ENCODE measurements at regions not wholly inside any gene's neighbourhood (a gene's known extent, or its start where the extent isn't known, plus 50 kb on each side); places are given as distances from the start of the nearest gene placed in this dataset.

- Mint-ChIP-seq H3K9me3 (no peaks in the 10 kb centered on the region), H3K4me3 (no peak overlapping the region)
These were observed 72.6 kb upstream of the TOMM7 start for GRCh38 chr7:22895140-22895827.

GRCh38 chr7:22894546-22894945, 71.9 kb upstream of the TOMM7 start:
- Mint-ChIP-seq H3K36me3 (ENCODE audit: low read depth) (peaks cover 1% of the 10 kb centered on the region), H3K4me3 (no peak overlapping the region), H3K4me1 (ENCODE audit: low read depth) (peaks cover 17% of the 10 kb centered on the region), H3K27me3 (ENCODE audit: low read depth) (peaks cover 3% of the 10 kb centered on the region), H3K9me3 (no peaks in the 10 kb centered on the region), H3K27ac (no peak overlapping the region)

More at GRCh38 chr7:22895140-22895827, 72.6 kb upstream of the TOMM7 start:
- no peaks in the 10 kb centered on the region for H3K36me3 Mint-ChIP-seq (ENCODE audit: low read depth)
- peaks cover 15% of the 10 kb centered on the region for H3K4me1 Mint-ChIP-seq (ENCODE audit: low read depth)
- no peaks in the 10 kb centered on the region for H3K27me3 Mint-ChIP-seq (ENCODE audit: low read depth)
- no peak overlapping the region for H3K27ac Mint-ChIP-seq

GRCh38 chr7:22890773-22891172, 68.1 kb upstream of the TOMM7 start:
- Mint-ChIP-seq H3K9me3 (no peaks in the 10 kb centered on the region), H3K4me3 (no peak overlapping the region), H3K4me1 (ENCODE audit: low read depth) (peaks cover 18% of the 10 kb centered on the region), H3K27me3 (ENCODE audit: low read depth) (peaks cover 3% of the 10 kb centered on the region), H3K27ac (no peak overlapping the region), H3K36me3 (ENCODE audit: low read depth) (peaks cover 1% of the 10 kb centered on the region)

GRCh38 chr7:22885797-22886261, 63.2 kb upstream of the TOMM7 start:
- Mint-ChIP-seq H3K27me3 (ENCODE audit: low read depth) (peaks cover 3% of the 10 kb centered on the region), H3K4me3 (peak overlapping the region; percentile 70), H3K4me1 (ENCODE audit: low read depth) (peaks cover 35% of the 10 kb centered on the region), H3K9me3 (peaks cover 9% of the 10 kb centered on the region), H3K36me3 (ENCODE audit: low read depth) (peaks cover 10% of the 10 kb centered on the region), H3K27ac (peak overlapping the region; percentile 97)

- Mint-ChIP-seq H3K36me3 (ENCODE audit: low read depth) (peaks cover 10% of the 10 kb centered on the region), H3K4me3 (no peak overlapping the region), H3K27me3 (ENCODE audit: low read depth) (peaks cover 3% of the 10 kb centered on the region), H3K9me3 (peaks cover 9% of the 10 kb centered on the region), H3K4me1 (ENCODE audit: low read depth) (peaks cover 35% of the 10 kb centered on the region), H3K27ac (peak overlapping the region; percentile 97)
These were observed 62.5 kb upstream of the TOMM7 start for GRCh38 chr7:22884911-22885788.

- Mint-ChIP-seq H3K27ac (no peak overlapping the region), H3K27me3 (ENCODE audit: low read depth) (no peaks in the 10 kb centered on the region), H3K4me1 (ENCODE audit: low read depth) (peaks cover 33% of the 10 kb centered on the region), H3K4me3 (no peak overlapping the region), H3K9me3 (peaks cover 9% of the 10 kb centered on the region), H3K36me3 (ENCODE audit: low read depth) (peaks cover 8% of the 10 kb centered on the region)
These were observed 59.5 kb upstream of the TOMM7 start for GRCh38 chr7:22882106-22882505.

GRCh38 chr7:22879709-22880306, 57.2 kb upstream of the TOMM7 start:
- Mint-ChIP-seq H3K36me3 (ENCODE audit: low read depth) (peaks cover 8% of the 10 kb centered on the region), H3K4me1 (ENCODE audit: low read depth) (peaks cover 23% of the 10 kb centered on the region), H3K27me3 (ENCODE audit: low read depth) (no peaks in the 10 kb centered on the region), H3K4me3 (no peak overlapping the region), H3K9me3 (peaks cover 9% of the 10 kb centered on the region), H3K27ac (no peak overlapping the region)

GRCh38 chr7:22879280-22879679, 56.6 kb upstream of the TOMM7 start:
- no peak overlapping the region for H3K4me3 Mint-ChIP-seq
- no peak overlapping the region for H3K27ac Mint-ChIP-seq
- H3K9me3 Mint-ChIP-seq, result peaks cover 4% of the 10 kb centered on the region
- H3K27me3 Mint-ChIP-seq (ENCODE audit: low read depth), result no peaks in the 10 kb centered on the region
- H3K4me1 Mint-ChIP-seq (ENCODE audit: low read depth), result peaks cover 19% of the 10 kb centered on the region
- H3K36me3 Mint-ChIP-seq (ENCODE audit: low read depth), result peaks cover 4% of the 10 kb centered on the region

- Mint-ChIP-seq H3K27ac (no peak overlapping the region), H3K4me3 (no peak overlapping the region), H3K4me1 (ENCODE audit: low read depth) (peaks cover 9% of the 10 kb centered on the region), H3K27me3 (ENCODE audit: low read depth) (no peaks in the 10 kb centered on the region), H3K36me3 (ENCODE audit: low read depth) (no peaks in the 10 kb centered on the region), H3K9me3 (no peaks in the 10 kb centered on the region)
These were observed 54.5 kb upstream of the TOMM7 start for GRCh38 chr7:22876986-22877729.

- Mint-ChIP-seq H3K36me3 (ENCODE audit: low read depth) (peaks cover 1% of the 10 kb centered on the region), H3K27ac (no peak overlapping the region), H3K4me3 (no peak overlapping the region), H3K27me3 (ENCODE audit: low read depth) (no peaks in the 10 kb centered on the region), H3K4me1 (ENCODE audit: low read depth) (peaks cover 3% of the 10 kb centered on the region), H3K9me3 (no peaks in the 10 kb centered on the region)
These were observed 52.8 kb upstream of the TOMM7 start for GRCh38 chr7:22875470-22875869.

GRCh38 chr7:22874904-22875303, 52.3 kb upstream of the TOMM7 start:
- H3K4me3 Mint-ChIP-seq, result no peak overlapping the region
- H3K4me1 Mint-ChIP-seq (ENCODE audit: low read depth), result peaks cover 4% of the 10 kb centered on the region
- peaks cover 4% of the 10 kb centered on the region for H3K36me3 Mint-ChIP-seq (ENCODE audit: low read depth)
- H3K27ac Mint-ChIP-seq, result no peak overlapping the region
- no peaks in the 10 kb centered on the region for H3K27me3 Mint-ChIP-seq (ENCODE audit: low read depth)
- no peaks in the 10 kb centered on the region for H3K9me3 Mint-ChIP-seq
